ENCODE measurements at regions not wholly inside any gene's neighbourhood (a gene's known extent, or its start where the extent isn't known, plus 50 kb on each side); places are given as distances from the start of the nearest gene placed in this dataset.

DNA sequence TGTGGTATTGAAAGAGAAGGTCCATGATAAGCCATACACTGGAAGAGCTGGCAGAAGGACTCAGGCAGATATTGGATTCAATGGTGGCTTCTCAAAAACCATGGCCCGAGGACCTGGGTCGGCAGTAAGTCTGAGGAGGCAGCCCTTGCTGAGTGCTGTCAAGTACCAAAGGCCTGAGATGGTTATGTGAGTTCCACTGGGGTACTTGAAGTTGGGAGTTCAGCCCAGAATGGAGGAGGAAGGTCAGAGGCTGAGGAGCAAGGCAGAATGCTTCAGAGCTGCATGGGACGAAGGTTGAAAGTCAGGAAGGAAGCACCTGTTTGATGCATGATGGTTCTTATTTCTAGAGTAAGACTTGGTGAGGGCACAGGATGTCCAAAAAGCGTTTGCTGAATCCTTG is 194.9 kb downstream of the DIRAS2 start:
- no peak overlapping the region for H2AFZ ChIP-seq (ENCODE audit: low read length)
- H3K27ac ChIP-seq (ENCODE audit: low read length): no peak overlapping the region
- no peaks in the 10 kb centered on the region for H3K4me1 ChIP-seq (ENCODE audit: low read length)
- no peaks in the 10 kb centered on the region for H3K36me3 ChIP-seq (ENCODE audit: insufficient read depth, low read length)
- DNase-seq: no peak
- no peaks in the 10 kb centered on the region for H3K27me3 ChIP-seq (ENCODE audit: low read length)
- H4K20me1 ChIP-seq (ENCODE audit: insufficient read depth, low read depth, low read length): no peaks in the 10 kb centered on the region
- no peak overlapping the region for H3K4me2 ChIP-seq (ENCODE audit: low read depth, low read length, poor library complexity, severe bottlenecking)
- H3K9me3 ChIP-seq (ENCODE audit: low read length): no peaks in the 10 kb centered on the region
- H3K9me2 ChIP-seq (replicated peaks; ENCODE audit: insufficient read depth, low read length): no peaks in the 10 kb centered on the region
- H3K9ac ChIP-seq (ENCODE audit: low read length): no peak overlapping the region
- no peaks in the 10 kb centered on the region for H3K79me2 ChIP-seq (ENCODE audit: low read length)
- H3K4me3 ChIP-seq (ENCODE audit: low read length): no peak overlapping the region

DNA sequence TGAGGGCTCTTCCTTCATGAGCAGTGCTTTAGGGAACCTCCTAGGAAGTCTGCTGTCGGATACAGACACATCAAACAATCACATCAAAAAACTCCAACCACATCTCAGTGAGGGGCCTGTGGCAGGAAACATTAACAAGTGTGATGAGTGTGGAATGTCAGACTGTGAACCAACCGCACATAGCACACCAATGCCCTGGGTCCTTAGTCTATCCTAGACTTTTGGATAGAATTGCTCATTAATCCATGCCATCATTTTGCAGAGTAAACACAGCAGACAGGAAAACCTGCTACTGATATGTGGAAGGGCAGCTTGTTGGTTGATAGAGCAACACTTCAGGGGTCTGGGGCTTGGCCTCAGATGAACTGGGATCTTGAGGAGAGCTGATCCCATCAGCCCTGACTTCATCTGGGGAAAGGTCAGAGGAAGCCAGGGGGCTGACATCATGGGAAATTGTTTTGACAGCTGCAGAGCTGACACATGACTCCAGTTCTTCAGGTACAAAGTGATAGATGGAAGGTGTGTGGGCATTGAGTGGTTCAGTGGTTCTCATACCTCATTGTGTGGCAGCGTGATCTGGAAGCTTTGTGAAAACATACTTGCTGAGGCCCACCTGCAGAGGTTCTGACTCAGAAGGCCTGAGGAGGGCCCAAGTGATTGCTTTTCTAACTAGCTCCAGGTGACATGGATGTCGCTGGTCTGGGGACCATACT is 193.3 kb downstream of the DIRAS2 start:
- no peaks in the 10 kb centered on the region for H3K4me1 ChIP-seq (ENCODE audit: low read length)
- H3K79me2 ChIP-seq (ENCODE audit: low read length): no peaks in the 10 kb centered on the region
- H4K20me1 ChIP-seq (ENCODE audit: insufficient read depth, low read depth, low read length): no peaks in the 10 kb centered on the region
- H3K9me3 ChIP-seq (ENCODE audit: low read length): no peaks in the 10 kb centered on the region
- H3K4me2 ChIP-seq (ENCODE audit: low read depth, low read length, poor library complexity, severe bottlenecking): no peak overlapping the region
- H3K4me3 ChIP-seq (ENCODE audit: low read length): no peak overlapping the region
- no peaks in the 10 kb centered on the region for H3K27me3 ChIP-seq (ENCODE audit: low read length)
- no peaks in the 10 kb centered on the region for H3K9me2 ChIP-seq (replicated peaks; ENCODE audit: insufficient read depth, low read length)
- H3K27ac ChIP-seq (ENCODE audit: low read length): no peak overlapping the region
- no peak overlapping the region for H3K9ac ChIP-seq (ENCODE audit: low read length)
- no peak overlapping the region for H2AFZ ChIP-seq (ENCODE audit: low read length)
- H3K36me3 ChIP-seq (ENCODE audit: insufficient read depth, low read length): no peaks in the 10 kb centered on the region
- DNase-seq: no peak

DNA sequence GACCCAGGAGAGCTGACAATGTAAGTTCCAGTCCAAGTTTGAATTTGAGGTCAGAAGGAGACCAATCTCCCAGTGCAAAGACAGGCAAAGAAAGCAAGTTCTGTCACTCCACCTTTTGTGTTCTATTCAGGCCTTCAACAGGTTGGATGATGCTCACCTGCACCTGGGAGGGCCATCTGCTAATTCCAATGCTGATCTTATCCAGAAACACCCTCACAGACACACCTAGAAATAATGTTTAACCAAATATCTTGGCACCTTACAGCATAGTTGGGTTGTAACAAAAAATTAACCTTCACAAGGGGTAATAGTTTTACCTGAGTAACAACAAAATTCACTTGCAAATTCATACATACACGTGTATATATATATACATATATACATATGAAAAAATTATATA is 190.8 kb downstream of the DIRAS2 start:
- Histone ChIP-seq H3K9me3 (ENCODE audit: low read length) (no peaks in the 10 kb centered on the region), H3K27me3 (ENCODE audit: low read length) (no peaks in the 10 kb centered on the region), H3K4me2 (ENCODE audit: low read depth, low read length, poor library complexity, severe bottlenecking) (no peak overlapping the region), H4K20me1 (ENCODE audit: insufficient read depth, low read depth, low read length) (no peaks in the 10 kb centered on the region), H3K9ac (ENCODE audit: low read length) (no peak overlapping the region), H3K27ac (ENCODE audit: low read length) (no peak overlapping the region), H3K4me3 (ENCODE audit: low read length) (no peak overlapping the region), H3K4me1 (ENCODE audit: low read length) (no peaks in the 10 kb centered on the region), H3K79me2 (ENCODE audit: low read length) (no peaks in the 10 kb centered on the region), H3K9me2 (replicated peaks; ENCODE audit: insufficient read depth, low read length) (no peaks in the 10 kb centered on the region), H2AFZ (ENCODE audit: low read length) (no peak overlapping the region), H3K36me3 (ENCODE audit: insufficient read depth, low read length) (no peaks in the 10 kb centered on the region)
- DNase-seq: no peak

DNA sequence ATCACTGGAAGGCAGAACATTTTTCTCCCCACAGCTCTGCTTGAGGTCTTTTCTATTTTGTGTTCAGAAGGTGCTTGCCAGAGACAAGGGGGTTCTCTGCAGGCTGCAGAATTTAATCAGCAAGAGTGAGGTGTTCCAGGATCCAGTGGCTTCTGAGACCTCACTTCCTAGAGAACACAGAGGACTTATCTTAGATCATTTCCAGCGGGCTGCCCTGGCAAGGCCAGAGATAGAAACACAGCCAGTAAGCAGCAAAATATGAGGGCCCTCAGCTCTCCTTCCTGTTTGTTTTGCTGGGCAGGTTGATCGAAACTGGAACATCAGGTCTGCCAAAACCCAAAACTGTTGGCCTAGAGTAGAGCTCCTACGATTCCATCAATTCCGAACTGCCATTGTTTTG is 187.3 kb downstream of the DIRAS2 start:
- no peaks in the 10 kb centered on the region for H3K4me1 ChIP-seq (ENCODE audit: low read length)
- H3K27me3 ChIP-seq (ENCODE audit: low read length): no peaks in the 10 kb centered on the region
- no peak overlapping the region for H3K27ac ChIP-seq (ENCODE audit: low read length)
- no peaks in the 10 kb centered on the region for H3K36me3 ChIP-seq (ENCODE audit: insufficient read depth, low read length)
- no peak overlapping the region for H3K9ac ChIP-seq (ENCODE audit: low read length)
- no peak for DNase-seq
- no peaks in the 10 kb centered on the region for H4K20me1 ChIP-seq (ENCODE audit: insufficient read depth, low read depth, low read length)
- no peak overlapping the region for H3K4me3 ChIP-seq (ENCODE audit: low read length)
- no peak overlapping the region for H3K4me2 ChIP-seq (ENCODE audit: low read depth, low read length, poor library complexity, severe bottlenecking)
- no peaks in the 10 kb centered on the region for H3K9me2 ChIP-seq (replicated peaks; ENCODE audit: insufficient read depth, low read length)
- H3K9me3 ChIP-seq (ENCODE audit: low read length): no peaks in the 10 kb centered on the region
- no peaks in the 10 kb centered on the region for H3K79me2 ChIP-seq (ENCODE audit: low read length)
- H2AFZ ChIP-seq (ENCODE audit: low read length): no peak overlapping the region

DNA sequence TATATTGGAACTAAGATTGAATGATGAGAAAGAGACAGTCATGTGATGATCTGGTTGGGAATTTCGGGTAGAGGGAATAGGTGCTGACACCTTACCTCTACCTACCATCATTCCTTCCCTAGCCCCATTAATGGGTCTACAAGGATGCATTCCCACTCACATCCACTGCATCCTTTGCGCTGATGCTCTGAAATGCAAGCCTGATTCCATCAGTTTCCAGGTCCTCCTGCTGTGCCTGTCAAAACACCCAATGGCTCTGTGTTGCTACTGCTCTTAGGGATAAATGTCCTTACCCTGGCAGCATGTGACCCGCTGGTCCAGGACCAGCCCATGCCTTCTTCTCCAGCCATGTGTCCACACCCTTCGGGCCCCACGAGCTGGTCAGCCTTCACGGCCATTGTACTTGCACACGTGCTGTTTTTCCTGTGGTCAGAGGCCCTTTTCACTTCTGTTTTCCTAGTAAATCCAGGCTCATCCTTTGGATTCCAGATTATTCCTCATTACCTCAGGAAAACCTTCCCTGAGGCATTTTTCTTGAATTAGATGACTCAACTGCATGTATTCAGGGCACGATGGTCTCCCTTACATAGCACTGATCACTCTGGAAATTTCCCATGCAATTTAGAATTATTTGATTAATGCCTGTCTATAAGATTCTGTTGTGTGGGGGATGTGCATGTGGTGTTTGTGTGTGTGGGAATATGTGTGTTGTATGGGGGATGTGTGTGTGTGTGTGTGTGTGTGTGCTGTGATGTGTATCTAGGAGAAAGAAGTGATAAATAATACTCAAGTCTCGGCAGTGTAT is 185.0 kb downstream of the DIRAS2 start:
- H3K79me2 ChIP-seq (ENCODE audit: low read length): no peaks in the 10 kb centered on the region
- H3K36me3 ChIP-seq (ENCODE audit: insufficient read depth, low read length): no peaks in the 10 kb centered on the region
- H3K9me2 ChIP-seq (replicated peaks; ENCODE audit: insufficient read depth, low read length): no peaks in the 10 kb centered on the region
- H3K9ac ChIP-seq (ENCODE audit: low read length): no peak overlapping the region
- no peaks in the 10 kb centered on the region for H3K9me3 ChIP-seq (ENCODE audit: low read length)
- H3K27ac ChIP-seq (ENCODE audit: low read length): no peak overlapping the region
- H3K27me3 ChIP-seq (ENCODE audit: low read length): no peaks in the 10 kb centered on the region
- no peak overlapping the region for H3K4me2 ChIP-seq (ENCODE audit: low read depth, low read length, poor library complexity, severe bottlenecking)
- H4K20me1 ChIP-seq (ENCODE audit: insufficient read depth, low read depth, low read length): no peaks in the 10 kb centered on the region
- no peak overlapping the region for H3K4me3 ChIP-seq (ENCODE audit: low read length)
- DNase-seq: no peak
- no peaks in the 10 kb centered on the region for H3K4me1 ChIP-seq (ENCODE audit: low read length)
- H2AFZ ChIP-seq (ENCODE audit: low read length): no peak overlapping the region

DNA sequence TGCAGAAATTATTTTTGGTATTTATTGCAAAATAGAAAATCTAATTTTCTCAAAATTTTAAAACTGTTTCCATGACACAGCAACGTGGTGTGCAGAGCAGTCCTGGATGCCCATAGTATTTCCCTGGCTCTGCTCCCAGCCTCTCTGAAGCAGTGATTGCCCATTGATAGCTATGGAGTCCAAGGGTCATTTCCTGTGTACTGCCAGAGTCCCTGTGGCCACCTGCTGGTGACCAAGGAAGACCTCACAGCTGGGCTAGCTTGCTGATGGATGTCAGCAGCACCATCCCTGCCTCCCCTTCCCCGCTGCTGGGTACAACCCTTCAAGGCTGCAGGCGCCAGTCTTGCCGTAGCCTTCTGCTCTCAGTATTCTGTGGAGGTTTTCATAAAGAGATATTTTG is 184.1 kb downstream of the DIRAS2 start:
- no peaks in the 10 kb centered on the region for H3K9me3 ChIP-seq (ENCODE audit: low read length)
- DNase-seq: no peak
- H3K4me3 ChIP-seq (ENCODE audit: low read length): no peak overlapping the region
- no peak overlapping the region for H3K4me2 ChIP-seq (ENCODE audit: low read depth, low read length, poor library complexity, severe bottlenecking)
- H3K27me3 ChIP-seq (ENCODE audit: low read length): no peaks in the 10 kb centered on the region
- no peak overlapping the region for H3K27ac ChIP-seq (ENCODE audit: low read length)
- no peaks in the 10 kb centered on the region for H3K4me1 ChIP-seq (ENCODE audit: low read length)
- no peaks in the 10 kb centered on the region for H3K79me2 ChIP-seq (ENCODE audit: low read length)
- H2AFZ ChIP-seq (ENCODE audit: low read length): no peak overlapping the region
- H4K20me1 ChIP-seq (ENCODE audit: insufficient read depth, low read depth, low read length): no peaks in the 10 kb centered on the region
- H3K9me2 ChIP-seq (replicated peaks; ENCODE audit: insufficient read depth, low read length): no peaks in the 10 kb centered on the region
- no peak overlapping the region for H3K9ac ChIP-seq (ENCODE audit: low read length)
- H3K36me3 ChIP-seq (ENCODE audit: insufficient read depth, low read length): no peaks in the 10 kb centered on the region

DNA sequence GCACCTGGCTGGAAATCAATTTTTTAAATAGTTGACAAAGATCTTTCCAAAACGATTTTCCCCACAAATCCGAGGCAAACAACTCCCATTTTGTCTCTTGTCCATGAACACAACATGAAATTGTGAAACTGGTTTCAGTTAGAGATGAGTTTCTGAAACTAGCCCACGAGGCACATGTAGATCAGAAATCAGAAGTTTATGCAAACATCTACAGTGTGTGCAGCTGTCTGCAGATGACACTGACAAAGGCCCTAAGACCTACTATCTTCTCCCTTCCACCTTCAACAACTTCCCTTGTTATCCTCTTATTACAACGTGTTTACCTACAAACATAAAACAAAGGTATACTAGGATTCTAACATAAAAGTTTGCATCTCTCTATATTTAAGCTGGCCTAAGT is 183.3 kb downstream of the DIRAS2 start:
- no peaks in the 10 kb centered on the region for H3K4me1 ChIP-seq (ENCODE audit: low read length)
- H3K27ac ChIP-seq (ENCODE audit: low read length): no peak overlapping the region
- no peaks in the 10 kb centered on the region for H3K9me3 ChIP-seq (ENCODE audit: low read length)

DNA sequence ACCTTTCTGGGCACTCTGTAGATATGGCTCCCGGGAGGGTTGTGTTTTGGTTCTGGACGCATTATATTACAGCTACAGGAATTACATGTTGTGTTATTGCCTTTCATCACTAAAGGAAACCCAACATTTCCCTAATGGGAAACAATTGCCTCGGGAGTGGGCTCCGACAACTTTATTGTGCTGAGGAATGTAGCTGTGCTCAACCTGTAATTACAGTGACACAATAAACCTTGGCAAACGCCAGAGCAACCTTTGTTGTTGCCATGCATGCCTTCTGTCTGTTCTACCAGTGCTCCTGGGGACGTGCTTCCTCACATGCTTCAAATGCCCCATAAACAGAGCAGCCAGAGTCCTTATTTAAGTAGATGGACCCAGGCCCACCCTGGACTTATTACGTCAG is 182.4 kb downstream of the DIRAS2 start:
- Histone ChIP-seq H3K9me2 (replicated peaks; ENCODE audit: insufficient read depth, low read length) (no peaks in the 10 kb centered on the region), H3K4me2 (ENCODE audit: low read depth, low read length, poor library complexity, severe bottlenecking) (no peak overlapping the region), H3K36me3 (ENCODE audit: insufficient read depth, low read length) (no peaks in the 10 kb centered on the region), H4K20me1 (ENCODE audit: insufficient read depth, low read depth, low read length) (no peaks in the 10 kb centered on the region), H3K9ac (ENCODE audit: low read length) (no peak overlapping the region), H3K79me2 (ENCODE audit: low read length) (no peaks in the 10 kb centered on the region), H3K27me3 (ENCODE audit: low read length) (no peaks in the 10 kb centered on the region), H3K27ac (ENCODE audit: low read length) (no peak overlapping the region), H3K4me3 (ENCODE audit: low read length) (no peak overlapping the region), H2AFZ (ENCODE audit: low read length) (no peak overlapping the region), H3K4me1 (ENCODE audit: low read length) (no peaks in the 10 kb centered on the region), H3K9me3 (ENCODE audit: low read length) (no peaks in the 10 kb centered on the region)
- DNase-seq: no peak

More for the DNA sequence above, 183.3 kb downstream of the DIRAS2 start:
- no peaks in the 10 kb centered on the region for H3K9me2 ChIP-seq (replicated peaks; ENCODE audit: insufficient read depth, low read length)
- no peak overlapping the region for H3K9ac ChIP-seq (ENCODE audit: low read length)
- H3K4me2 ChIP-seq (ENCODE audit: low read depth, low read length, poor library complexity, severe bottlenecking): no peak overlapping the region
- no peak overlapping the region for H2AFZ ChIP-seq (ENCODE audit: low read length)
- no peaks in the 10 kb centered on the region for H3K27me3 ChIP-seq (ENCODE audit: low read length)
- no peaks in the 10 kb centered on the region for H3K79me2 ChIP-seq (ENCODE audit: low read length)
- H3K4me3 ChIP-seq (ENCODE audit: low read length): no peak overlapping the region
- no peaks in the 10 kb centered on the region for H3K36me3 ChIP-seq (ENCODE audit: insufficient read depth, low read length)
- H4K20me1 ChIP-seq (ENCODE audit: insufficient read depth, low read depth, low read length): no peaks in the 10 kb centered on the region
- DNase-seq: no peak

Data from Karpas-422 (cell line).